Thyroid gland (tissue), 4 donors: ENCODE measurements at regions not wholly inside any gene's neighbourhood (a gene's known extent, or its start where the extent isn't known, plus 50 kb on each side); places are given as distances from the start of the nearest gene placed in this dataset.

Experiments used
- CTCF ChIP-seq, 6 experiments: fragments of 200-600 bp in 3 of 6; fragments of 450-650 bp in 3 of 6; sonication (generic) in 3 of 6; IDR thresholded peaks; one replicate each; pipeline ENCODE4 v1.5.1; 2016 to 2019; ENCODE audit warnings: antibody characterized with exemption in 6 of 6, mild to moderate bottlenecking in 2 of 6, inconsistent platforms in 1 of 6, moderate library complexity in 1 of 6
- POLR2A ChIP-seq, 2 donors: fragments of 450-650 bp; IDR thresholded peaks; one replicate each; pipeline ENCODE4 v1.6.1; 2017; ENCODE audit warnings: antibody characterized with exemption in 2 of 2, mild to moderate bottlenecking in 2 of 2, moderate library complexity in 1 of 2

GRCh38 chr5:57841676-57842363, 359.2 kb upstream of the ACTBL2 start:
- no peak for TF ChIP-seq POLR2A (IDR thresholded peaks at IDR 0.05)
- TF ChIP-seq CTCF (IDR thresholded peaks at IDR 0.05) = no peak
